ENCODE measurements at regions not wholly inside any gene's neighbourhood (a gene's known extent, or its start where the extent isn't known, plus 50 kb on each side); places are given as distances from the start of the nearest gene placed in this dataset.

DNA sequence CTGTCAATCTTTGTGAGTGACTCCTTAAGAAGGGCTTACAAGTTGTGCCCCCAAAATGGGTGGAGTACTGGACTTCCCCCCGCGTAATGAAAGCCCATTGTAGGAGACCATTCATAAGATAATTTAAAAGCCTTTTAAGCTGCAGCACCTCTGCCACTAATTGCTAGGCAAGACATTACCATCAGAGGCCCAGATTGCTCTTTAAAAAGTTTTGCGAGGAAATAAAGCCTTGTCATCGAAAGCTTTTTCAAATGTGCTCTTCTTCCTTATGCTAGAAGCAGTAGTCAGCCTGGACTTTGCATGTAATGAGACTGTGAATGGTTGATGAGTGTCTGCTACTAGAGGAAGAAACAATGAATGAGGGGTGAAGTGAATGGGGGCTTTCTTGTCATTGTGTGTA is 345.3 kb upstream of the CDH2 start:
- DNase-seq (ENCODE audit: extremely low read depth, low read depth), result no peak

DNA sequence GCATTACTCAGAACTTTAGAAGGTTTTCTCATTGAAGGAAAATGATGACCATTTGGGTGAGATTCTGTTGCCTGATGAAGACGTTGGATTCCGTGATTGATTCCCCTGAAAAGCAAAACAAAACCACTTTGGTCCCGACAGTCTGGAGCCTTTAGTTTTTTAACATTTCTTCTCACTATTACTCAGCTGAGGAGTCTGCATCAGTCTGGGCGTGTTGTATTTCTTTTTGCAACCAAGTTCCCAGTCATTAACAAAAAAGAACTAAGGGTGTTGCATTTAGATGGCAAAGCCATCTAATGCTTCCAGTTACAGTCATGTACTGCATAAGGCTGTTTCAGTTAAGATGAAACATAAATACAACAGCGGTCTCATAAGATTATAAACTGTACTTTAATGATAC is 343.1 kb upstream of the CDH2 start:
- no peak for DNase-seq (ENCODE audit: extremely low read depth, low read depth)

DNA sequence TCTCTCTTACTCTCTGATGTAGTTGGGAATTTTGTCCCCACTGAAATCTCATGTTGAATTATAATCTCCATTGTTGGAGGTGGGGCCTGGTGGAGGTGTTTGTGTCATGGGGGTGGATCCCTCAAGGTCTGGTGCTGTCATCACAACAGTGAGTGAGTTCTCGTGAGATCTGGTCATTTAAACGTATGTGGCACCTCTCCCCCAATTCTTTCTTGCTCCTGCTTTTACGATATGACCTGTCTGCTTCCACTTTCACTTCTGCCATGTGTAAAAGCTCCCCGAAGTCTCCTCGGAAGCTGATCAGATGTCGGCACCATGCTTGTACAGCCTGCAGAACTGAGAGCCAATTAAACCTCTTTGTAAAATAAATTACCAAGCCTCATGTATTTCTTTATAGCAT is 337.8 kb upstream of the CDH2 start:
- DNase-seq (ENCODE audit: extremely low read depth, low read depth), result no peak

DNA sequence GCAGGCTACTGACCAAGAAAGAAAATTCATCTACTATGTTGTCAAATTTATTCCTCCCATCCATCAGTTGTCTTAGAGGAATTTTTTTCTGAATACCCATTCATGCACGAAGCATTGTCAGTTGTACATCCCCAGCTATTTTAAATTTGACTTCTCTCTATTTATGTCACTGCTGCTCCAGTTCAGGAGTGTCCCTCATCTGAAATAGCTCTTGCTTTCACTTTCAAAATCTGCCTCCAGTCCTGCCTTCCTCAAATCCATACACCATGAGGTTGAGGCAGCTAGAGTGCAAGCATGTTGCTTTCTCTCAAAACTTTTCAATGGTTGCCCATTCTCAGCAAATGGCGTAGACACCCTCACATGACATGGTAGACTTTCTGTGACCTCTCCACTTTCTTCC is 335.4 kb upstream of the CDH2 start:
- no peak for DNase-seq (ENCODE audit: extremely low read depth, low read depth)

DNA sequence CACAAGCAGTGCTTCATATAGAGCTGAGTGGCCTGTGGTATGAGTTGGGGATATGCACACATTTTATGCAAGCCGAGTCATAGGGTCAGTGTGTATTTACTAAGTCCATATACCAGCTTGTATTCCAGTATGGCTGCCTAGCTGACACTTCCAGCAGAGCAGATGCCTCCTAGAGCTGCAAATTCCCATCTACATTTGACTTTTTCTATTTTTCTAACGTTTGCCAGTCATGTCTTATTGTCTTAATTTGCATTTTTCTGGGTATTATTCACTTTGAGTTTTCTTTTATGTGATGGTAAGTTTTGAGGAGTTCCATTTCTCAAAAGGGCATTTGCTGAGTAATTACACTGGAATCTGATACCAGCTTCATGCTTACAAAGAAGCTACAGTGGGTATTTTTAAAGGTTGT is 334.5 kb upstream of the CDH2 start:
- no peak for DNase-seq (ENCODE audit: extremely low read depth, low read depth)

DNA sequence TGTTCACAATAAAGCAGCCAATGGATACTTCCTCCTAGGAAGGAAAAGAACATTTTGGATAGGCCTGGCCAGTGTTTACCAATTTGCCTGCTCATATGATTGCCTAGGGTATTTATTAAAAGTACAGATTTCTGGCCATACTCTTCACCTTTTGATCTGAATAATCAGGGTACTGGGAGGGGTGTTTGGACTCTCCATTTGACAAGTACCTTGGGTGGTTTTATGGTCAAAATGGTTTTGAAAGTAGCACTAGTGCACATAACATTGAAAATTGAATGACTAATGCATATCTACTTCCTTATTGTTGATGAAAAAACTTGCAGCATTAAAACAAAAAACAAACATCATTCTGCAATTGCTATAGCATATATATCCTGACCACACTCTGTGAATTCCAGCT is 333.3 kb upstream of the CDH2 start:
- no peak for DNase-seq (ENCODE audit: extremely low read depth, low read depth)

DNA sequence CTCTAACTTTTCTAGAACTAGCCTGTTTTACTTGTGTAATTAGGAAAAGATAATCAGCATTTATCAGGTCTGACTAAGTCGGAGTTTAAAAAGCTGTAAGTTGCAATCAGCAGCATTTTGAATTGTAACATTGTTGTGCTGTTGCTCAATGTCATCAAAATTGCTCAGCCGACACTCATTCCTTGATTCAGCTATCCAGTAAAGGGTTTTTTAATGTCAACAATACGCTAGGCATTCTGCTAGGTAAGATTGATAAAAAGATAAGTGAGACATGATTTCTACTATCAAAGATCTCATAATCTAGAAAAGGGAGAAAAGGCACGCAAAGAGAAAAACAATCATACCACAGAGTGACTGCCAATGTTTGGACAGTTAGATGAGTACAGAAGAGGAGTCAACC is 327.1 kb upstream of the CDH2 start:
- no peak for DNase-seq (ENCODE audit: extremely low read depth, low read depth)

DNA sequence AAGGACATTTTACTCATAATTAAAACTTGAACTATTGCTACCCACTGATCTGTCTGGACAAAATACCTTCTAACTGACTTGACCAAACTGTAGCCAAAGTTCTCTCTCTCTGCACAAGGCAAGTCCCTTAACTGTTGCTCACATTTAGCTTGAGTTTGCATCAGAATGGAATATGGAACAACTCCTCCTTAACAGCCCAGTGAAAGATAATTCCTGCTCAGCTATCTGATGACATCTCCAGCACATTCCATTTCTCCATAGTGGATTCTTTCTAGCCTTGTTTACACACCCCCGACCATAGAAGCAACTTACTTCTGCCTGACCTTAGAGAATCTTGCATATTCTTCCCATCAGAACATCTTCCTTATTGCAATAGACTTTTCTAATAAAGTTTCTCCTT is 317.2 kb upstream of the CDH2 start:
- DNase-seq (ENCODE audit: extremely low read depth, low read depth), result no peak

DNA sequence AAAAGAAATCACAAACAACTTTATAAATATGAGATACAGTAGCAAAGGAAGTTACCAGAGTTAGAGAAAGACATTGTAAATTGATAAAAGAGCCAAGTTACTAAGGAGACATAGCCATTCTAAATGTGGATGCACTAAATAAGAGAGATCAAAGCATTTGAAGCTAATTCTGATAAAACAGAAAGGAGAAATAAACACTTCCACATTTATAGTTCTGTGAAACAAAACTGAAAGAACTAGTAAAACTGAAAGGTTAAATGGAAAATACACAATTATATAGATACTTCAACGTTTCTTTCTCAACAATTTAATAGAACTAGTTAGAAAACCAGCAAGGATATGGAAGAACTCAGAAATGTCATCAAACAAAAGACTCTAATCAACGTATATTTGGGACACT is 309.0 kb upstream of the CDH2 start:
- DNase-seq (ENCODE audit: extremely low read depth, low read depth), result no peak

DNA sequence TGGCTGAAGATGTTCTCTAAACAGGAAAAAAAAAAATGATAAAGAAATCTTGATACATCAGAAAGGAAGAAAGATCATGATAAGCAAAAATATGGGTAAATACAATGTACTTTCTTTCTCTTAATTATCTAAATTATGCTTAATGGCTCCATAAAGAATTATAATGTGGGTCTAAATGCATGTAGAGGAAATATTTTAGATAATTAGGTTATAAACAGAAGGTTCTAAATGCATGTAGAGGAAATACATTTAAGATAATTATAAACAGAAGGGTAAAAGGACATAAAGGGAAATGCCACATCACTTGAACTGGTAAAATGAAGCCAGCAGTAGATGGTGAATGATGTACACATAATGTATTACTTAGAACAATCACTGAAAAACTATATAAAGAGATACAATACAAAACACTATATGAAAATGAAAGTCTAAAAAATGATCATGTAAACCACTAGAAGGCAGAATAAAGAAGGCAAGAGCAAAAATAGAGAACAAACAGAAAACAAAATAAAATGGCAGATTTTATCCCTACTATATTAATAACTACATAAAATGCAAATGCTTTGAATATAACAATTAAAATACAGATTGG is 308.4 kb upstream of the CDH2 start:
- DNase-seq (ENCODE audit: extremely low read depth, low read depth), result no peak

DNA sequence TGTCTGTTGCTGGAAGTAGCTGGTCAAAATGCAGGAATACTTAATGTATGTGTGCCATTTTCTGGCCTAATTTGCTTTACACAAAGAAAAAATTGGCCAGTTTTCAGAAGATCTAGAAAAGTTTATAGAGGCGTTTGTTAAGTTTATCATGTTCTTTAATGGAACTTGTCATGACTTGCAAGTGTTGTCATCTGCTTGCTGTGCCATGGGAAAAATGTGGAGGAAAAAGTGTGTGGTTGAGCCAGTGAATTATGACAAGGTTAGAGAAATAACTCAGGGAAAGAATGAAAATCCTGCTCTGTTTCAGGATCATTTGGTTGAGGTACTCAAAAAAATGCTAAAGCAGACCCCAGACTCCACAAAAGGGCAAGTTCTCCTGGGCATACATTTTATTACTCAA is 301.6 kb upstream of the CDH2 start:
- no peak for DNase-seq (ENCODE audit: extremely low read depth, low read depth)

DNA sequence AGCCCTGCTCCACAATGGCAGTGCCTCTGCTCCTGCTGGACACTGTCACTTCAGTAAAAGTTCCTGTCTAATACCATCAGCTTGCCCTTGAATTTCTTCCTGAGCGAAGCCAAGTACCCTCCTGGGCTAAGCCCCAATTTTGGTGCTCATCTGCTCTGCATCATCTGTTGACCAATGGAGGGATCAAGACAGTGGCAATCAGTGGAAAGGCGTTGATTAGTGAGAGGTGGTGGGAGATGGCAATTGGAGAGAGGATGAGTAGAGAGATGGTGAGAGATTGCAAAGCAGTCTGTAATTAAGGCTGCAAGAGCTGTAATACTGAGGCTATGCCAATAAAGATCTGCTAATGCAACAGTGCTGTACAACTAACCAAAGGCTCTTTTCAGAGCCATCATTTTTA is 299.4 kb upstream of the CDH2 start:
- DNase-seq (ENCODE audit: extremely low read depth, low read depth), result no peak

DNA sequence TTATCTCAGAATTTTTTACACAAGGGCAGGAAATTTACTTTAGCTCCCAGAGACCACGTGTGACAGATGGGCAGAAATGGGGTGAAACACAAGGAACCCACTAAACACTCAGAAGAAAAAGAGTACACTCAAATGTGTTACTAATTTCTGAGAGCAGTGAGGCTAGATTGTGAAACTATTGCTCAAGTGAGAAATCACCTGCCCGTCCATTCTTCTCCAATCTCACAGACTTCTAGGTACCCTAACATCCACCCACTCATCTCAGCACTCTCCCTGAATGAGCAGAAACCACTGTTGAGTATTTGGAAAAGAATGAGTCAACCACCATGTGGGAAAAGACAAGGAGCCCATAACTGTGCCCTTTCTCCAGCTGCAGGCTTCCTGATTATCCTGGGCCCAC is 293.0 kb upstream of the CDH2 start:
- no peak for DNase-seq (ENCODE audit: extremely low read depth, low read depth)

DNA sequence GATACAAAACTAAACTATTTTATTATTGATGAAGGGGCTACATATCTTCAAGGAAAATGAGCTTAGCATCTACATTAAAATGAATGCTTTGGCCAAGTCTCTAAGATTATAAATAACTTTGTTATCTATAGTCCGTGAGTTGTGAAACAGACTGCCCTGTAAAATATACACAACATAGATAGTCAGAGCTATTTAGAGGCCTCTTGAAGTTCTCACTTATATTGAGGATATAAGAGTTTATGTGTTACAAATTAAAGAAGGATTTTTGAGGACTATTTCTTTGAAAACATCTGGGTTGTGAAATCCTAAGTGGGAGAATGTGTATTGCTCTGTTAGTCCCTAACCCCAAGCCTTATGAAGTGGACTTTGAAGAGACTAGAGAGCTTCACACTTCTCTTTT is 292.0 kb upstream of the CDH2 start:
- DNase-seq (ENCODE audit: extremely low read depth, low read depth), result no peak

DNA sequence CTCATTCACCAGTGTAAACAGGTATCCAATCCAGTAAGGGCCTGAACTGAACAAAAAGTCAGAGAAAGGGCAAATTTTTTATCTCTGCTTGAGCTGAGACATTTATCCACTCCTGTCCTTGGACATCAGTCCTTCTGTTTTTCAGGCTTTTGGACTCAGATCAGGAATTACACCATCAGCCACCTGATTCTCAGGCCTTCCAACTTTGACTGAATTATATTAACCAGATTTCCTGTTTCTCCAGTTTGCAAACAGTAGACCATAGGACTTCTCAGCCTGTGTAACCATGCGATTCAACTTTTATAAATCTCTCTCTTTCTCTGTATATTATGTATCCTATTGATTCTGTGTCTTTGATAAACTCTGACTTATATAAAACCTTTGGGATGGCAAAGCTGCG is 289.3 kb upstream of the CDH2 start:
- no peak for DNase-seq (ENCODE audit: extremely low read depth, low read depth)

DNA sequence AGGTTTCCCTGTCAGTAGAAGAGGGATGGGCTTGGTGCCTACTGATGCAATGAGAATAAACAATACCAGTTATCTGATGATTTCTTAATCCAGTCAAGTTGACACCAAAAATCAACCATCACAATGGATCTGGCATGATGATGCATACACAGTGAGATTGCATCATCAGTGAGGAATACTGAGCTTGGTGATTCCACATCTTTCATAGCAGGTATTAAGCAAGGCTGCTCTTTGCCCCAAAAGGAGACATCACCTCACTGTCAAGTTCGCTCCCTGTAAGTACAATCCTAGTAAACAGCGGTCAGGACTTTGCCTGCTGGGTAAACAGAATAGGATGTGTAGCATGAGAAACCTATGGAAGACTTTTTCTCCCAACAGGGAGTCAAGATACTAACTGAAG is 282.7 kb upstream of the CDH2 start:
- no peak for DNase-seq (ENCODE audit: extremely low read depth, low read depth)

DNA sequence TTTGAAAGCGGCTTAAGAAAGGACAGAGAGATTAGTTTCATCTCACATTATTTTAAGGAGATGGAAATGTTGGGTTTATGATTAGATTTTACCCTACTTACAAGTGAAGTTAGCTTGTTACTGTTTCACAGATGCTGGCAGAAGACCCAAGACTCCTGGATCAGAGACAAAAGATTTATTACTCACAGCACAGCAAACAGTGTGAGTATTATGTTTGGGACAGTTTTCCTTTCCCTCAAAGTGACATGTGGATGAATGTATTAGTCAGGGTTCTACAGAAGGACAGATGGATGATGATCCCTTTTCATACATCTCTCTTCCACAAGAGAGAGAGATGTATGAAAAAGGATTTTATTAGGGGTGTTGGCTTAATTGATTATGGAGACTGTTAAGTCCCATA is 281.8 kb upstream of the CDH2 start:
- no peak for DNase-seq (ENCODE audit: extremely low read depth, low read depth)

DNA sequence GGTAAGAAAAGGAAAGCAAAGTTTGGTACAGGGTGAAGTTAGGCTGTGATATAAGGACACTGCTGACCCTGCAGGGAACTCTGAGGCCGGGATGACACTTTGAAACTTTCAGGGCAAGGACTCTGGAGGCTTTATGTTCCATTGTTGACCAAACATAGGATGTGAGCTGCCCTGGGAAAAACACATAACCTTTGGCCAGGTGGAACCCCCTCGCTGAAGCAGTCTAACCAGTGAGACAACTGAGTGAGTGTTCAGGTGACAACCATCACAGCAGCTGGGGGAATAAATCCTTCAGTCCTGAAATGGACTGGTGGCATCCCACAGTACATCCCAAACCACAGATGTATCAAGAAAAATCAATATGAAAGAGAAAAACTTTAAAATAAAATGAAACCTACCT is 280.9 kb upstream of the CDH2 start:
- DNase-seq (ENCODE audit: extremely low read depth, low read depth), result no peak

DNA sequence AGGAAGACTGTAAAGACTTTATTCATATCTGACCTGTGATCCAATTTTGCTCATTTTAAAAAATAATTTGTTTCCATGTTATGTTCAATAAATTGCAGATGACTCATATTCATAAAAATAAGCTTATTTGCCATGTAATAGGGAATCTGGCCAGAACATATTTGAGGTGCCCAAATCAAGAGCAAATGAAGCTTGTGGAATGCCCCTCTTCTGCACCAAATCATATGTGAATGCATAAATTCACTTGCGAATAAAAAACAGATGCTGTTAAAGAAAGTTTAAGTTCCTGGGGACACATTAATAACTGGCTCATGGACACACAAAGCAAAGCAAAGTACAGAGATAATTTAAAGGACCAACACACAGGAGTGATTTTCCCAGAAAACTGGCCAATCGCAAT is 279.0 kb upstream of the CDH2 start:
- DNase-seq (ENCODE audit: extremely low read depth, low read depth), result no peak

DNA sequence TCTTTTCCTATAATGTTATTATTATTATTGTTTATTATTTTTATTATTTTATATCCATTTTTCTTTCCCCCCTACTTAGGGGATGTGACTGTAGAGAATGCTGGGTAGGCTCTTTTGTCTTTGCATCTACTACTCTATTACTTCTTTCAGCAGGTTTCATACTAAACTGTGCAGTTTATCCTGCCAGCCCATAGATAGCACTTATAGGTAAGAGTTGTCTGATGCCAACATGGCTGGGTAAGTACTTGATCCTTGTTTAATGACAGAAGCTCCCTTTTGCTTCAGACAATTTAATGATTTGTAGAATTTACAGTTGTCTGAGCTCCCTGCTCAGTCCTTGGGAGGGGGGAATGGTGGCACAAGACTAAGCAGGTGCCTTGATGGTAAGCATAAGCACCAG is 262.9 kb upstream of the CDH2 start:
- DNase-seq (ENCODE audit: extremely low read depth, low read depth), result no peak

DNA sequence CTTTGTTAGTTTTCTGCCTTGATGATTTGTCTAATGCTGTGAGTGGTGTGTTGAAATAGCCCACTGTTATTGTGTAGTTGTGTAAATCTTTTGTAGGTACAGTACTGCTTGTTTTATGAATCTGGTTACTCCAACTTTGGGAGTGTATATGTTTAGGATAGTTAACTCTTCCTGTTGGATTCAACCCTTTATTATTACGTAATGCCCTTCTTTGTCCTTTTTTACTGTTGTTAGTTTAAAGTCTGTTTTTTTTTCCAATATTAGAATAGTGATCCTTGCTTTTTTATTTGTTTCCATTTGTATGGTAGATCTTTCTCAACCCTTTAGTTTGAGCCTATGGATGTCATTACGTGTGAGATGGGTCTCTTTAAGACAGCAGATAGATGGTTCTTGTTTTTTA is 261.5 kb upstream of the CDH2 start:
- no peak for DNase-seq (ENCODE audit: extremely low read depth, low read depth)

DNA sequence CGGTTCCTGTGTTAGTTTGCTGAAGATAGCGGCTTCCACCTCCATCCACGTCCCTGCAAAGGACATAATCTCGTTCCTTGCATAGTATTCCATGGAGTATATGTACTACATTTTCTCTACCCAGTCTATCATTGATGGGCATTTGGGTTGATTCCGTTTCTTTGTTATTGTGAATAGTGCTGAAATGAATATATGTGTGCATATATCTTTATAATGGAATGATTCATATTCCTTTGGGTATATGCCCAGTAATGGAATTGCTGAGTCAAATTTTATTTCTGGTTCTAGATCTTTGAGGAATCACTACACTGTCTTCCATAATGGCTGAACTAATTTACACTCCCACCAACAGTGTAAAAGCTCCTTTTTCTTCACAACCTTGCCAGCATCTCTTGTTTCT is 255.4 kb upstream of the CDH2 start:
- no peak for DNase-seq (ENCODE audit: extremely low read depth, low read depth)

DNA sequence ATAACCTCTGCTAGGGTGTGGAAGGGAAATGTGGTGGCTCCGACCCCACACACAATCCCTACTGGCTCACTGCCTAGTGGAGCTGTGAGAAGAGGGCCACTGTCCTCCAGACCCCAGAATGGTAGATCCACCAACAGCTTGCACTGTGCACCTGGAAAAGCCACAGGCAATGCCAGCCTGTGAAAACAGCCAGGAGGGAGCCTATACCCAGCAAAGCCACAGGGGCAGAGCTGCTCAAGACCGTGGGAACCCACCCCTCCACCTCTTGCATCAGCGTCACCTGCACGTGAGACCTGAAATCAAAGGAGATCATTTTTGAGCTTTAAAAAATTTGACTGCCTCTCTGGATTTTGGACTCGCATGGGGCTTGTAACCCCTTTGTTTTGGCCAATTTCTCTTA is 249.0 kb upstream of the CDH2 start:
- no peak for DNase-seq (ENCODE audit: extremely low read depth, low read depth)

DNA sequence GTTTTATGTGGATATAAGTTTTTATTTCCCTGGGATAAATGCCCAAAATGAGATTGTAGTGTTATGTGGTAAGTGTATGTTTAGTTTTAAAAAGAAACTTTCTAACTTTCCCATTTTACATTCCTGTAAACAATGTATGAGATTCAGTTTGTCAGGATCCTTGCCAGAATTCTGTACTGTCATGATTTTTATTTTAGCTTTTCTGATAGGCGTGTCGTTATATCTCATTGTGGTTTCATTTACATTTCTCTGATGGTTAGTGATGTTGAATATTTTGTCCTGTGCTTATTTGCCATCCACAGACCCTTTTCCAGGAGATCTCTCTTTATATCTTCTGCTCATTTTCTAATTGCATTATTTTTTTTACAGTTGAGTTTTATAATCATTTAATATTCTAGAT is 245.6 kb upstream of the CDH2 start:
- no peak for DNase-seq (ENCODE audit: extremely low read depth, low read depth)

All from NCI-H460 (cell line).